HEK293 (cell line): ENCODE measurements at regions not wholly inside any gene's neighbourhood (a gene's known extent, or its start where the extent isn't known, plus 50 kb on each side); places are given as distances from the start of the nearest gene placed in this dataset.

Source experiments
- CTCF ChIP-seq: fragments of 450-650 bp; formaldehyde crosslinking; IDR thresholded peaks from 2 replicates; pipeline ENCODE4 v1.5.1; 2016; ENCODE audit warnings: missing biosample characterization, missing genetic modification characterization
- PATZ1 ChIP-seq: fragments of 450-650 bp; formaldehyde crosslinking; IDR thresholded peaks from 2 replicates; pipeline ENCODE4 v1.5.1; 2016; ENCODE audit warnings: missing biosample characterization, missing genetic modification characterization
- SP2 ChIP-seq: fragments of 450-650 bp; formaldehyde crosslinking; IDR thresholded peaks from 2 replicates; pipeline ENCODE4 v1.5.1; 2016; ENCODE audit warnings: missing biosample characterization, missing genetic modification characterization
- YY1 ChIP-seq: fragments of 450-650 bp; formaldehyde crosslinking; IDR thresholded peaks from 2 replicates; pipeline ENCODE4 v1.5.1; 2018; ENCODE audit warnings: missing biosample characterization, missing genetic modification characterization
- ZBTB26 ChIP-seq: fragments of 450-650 bp; formaldehyde crosslinking; optimal IDR thresholded peaks from 2 replicates; pipeline ENCODE3; 2016; ENCODE audit warnings: missing biosample characterization, mild to moderate bottlenecking, missing genetic modification characterization
- ZNF114 ChIP-seq: fragments of 450-650 bp; formaldehyde crosslinking; IDR thresholded peaks from 2 replicates; pipeline ENCODE4 v1.5.0; 2017; ENCODE audit warnings: missing biosample characterization, missing genetic modification characterization
- ZNF133 ChIP-seq: fragments of 450-650 bp; formaldehyde crosslinking; IDR thresholded peaks from 2 replicates; pipeline ENCODE4 v1.5.1; 2016; ENCODE audit warnings: missing biosample characterization, missing genetic modification characterization
- ZNF157 ChIP-seq: fragments of 450-650 bp; formaldehyde crosslinking; IDR thresholded peaks from 2 replicates; pipeline ENCODE4 v1.5.1; 2016; ENCODE audit warnings: missing biosample characterization, missing genetic modification characterization
- ZNF362 ChIP-seq: fragments of 450-650 bp; formaldehyde crosslinking; IDR thresholded peaks from 2 replicates; pipeline ENCODE4 v1.5.1; 2016; ENCODE audit warnings: missing biosample characterization, missing genetic modification characterization
- ZNF660 ChIP-seq: fragments of 450-650 bp; IDR thresholded peaks from 2 replicates; pipeline ENCODE4 v1.5.1; 2018; ENCODE audit warnings: missing biosample characterization, mild to moderate bottlenecking, missing genetic modification characterization

GRCh38 chr6:137724495-137725211 lies 142.4 kb upstream of the TNFAIP3 start:
- TF ChIP-seq PATZ1 (no peak), CTCF (no peak), YY1 (tag by site-specific recombination) (no peak), ZNF362 (no peak), ZBTB26 (tag by site-specific recombination) (no peak), ZNF157 (tag by site-specific recombination) (no peak), ZNF660 (tag by site-specific recombination) (no peak), SP2 (tag by site-specific recombination) (no peak), ZNF114 (tag by site-specific recombination) (no peak), ZNF133 (tag by site-specific recombination) (no peak)
